ENCODE measurements at regions not wholly inside any gene's neighbourhood (a gene's known extent, or its start where the extent isn't known, plus 50 kb on each side); places are given as distances from the start of the nearest gene placed in this dataset.
"Not testable (repeated sequence)": the region's sequence is repeated elsewhere in the genome, so short reads cannot be mapped to it uniquely, and the experiment has no call there.

GRCh38 chr18:8933714-8934284 is 168.7 kb upstream of the NDUFV2 start:
- peak; percentile 81; the same call in 1 of the 2 replicates for TF ChIP-seq ZFP3 (CRISPR knock-in tag; IDR thresholded peaks at IDR 0.05)
- TF ChIP-seq CSRNP3 (CRISPR knock-in tag; IDR thresholded peaks at IDR 0.05), result no peak
- TF ChIP-seq PPARA (CRISPR knock-in tag; IDR thresholded peaks at IDR 0.05; ENCODE audit: borderline replicate concordance), result no peak
- peak; percentile 97 for TF ChIP-seq SNAI2 (CRISPR knock-in tag; IDR thresholded peaks at IDR 0.05)
- no peak for TF ChIP-seq ZC3H10 (CRISPR knock-in tag; IDR thresholded peaks at IDR 0.05)
- TF ChIP-seq GLIS3 (CRISPR knock-in tag; IDR thresholded peaks at IDR 0.05), result no peak
- no peak for TF ChIP-seq TCF4 (CRISPR knock-in tag; IDR thresholded peaks at IDR 0.05; ENCODE audit: borderline replicate concordance)
- TF ChIP-seq BACH2 (CRISPR knock-in tag; IDR thresholded peaks at IDR 0.05; ENCODE audit: borderline replicate concordance), result no peak
- TF ChIP-seq ZNF565 (CRISPR knock-in tag; conservative IDR thresholded peaks at IDR 0.05; ENCODE audit: low read depth), result no peak
- no peak; the same call in 1 of the 2 replicates for TF ChIP-seq TSHZ2 (CRISPR knock-in tag; IDR thresholded peaks at IDR 0.05)
- TF ChIP-seq PATZ1 (CRISPR knock-in tag; IDR thresholded peaks at IDR 0.05; ENCODE audit: borderline replicate concordance), result no peak
- peak; percentile 94 for TF ChIP-seq CSDC2 (CRISPR knock-in tag; IDR thresholded peaks at IDR 0.05)
- no peak for TF ChIP-seq ZNF8 (CRISPR knock-in tag; IDR thresholded peaks at IDR 0.05)
- TF ChIP-seq ISL1 (CRISPR knock-in tag; IDR thresholded peaks at IDR 0.05), result peak; percentile 63
- ATAC-seq, result no peak

GRCh38 chr18:8935346-8935745 is 167.2 kb upstream of the NDUFV2 start:
- ATAC-seq, result not testable (repeated sequence)

GRCh38 chr18:8936619-8937018 is 165.9 kb upstream of the NDUFV2 start:
- TF ChIP-seq PPARA (CRISPR knock-in tag; IDR thresholded peaks at IDR 0.05; ENCODE audit: borderline replicate concordance) (no peak), CSRNP3 (CRISPR knock-in tag; IDR thresholded peaks at IDR 0.05) (no peak), CSDC2 (CRISPR knock-in tag; IDR thresholded peaks at IDR 0.05) (no peak), CREB5 (CRISPR knock-in tag; IDR thresholded peaks at IDR 0.05; ENCODE audit: low read depth) (no peak), ZC3H10 (CRISPR knock-in tag; IDR thresholded peaks at IDR 0.05) (no peak), POU6F1 (CRISPR knock-in tag; IDR thresholded peaks at IDR 0.05; ENCODE audit: borderline replicate concordance, low read depth) (no peak), ZFP3 (CRISPR knock-in tag; IDR thresholded peaks at IDR 0.05) (no peak), TSHZ2 (CRISPR knock-in tag; IDR thresholded peaks at IDR 0.05) (no peak), BACH2 (CRISPR knock-in tag; IDR thresholded peaks at IDR 0.05; ENCODE audit: borderline replicate concordance) (no peak), ZNF565 (CRISPR knock-in tag; conservative IDR thresholded peaks at IDR 0.05; ENCODE audit: low read depth) (no peak), ESRRG (CRISPR knock-in tag; IDR thresholded peaks at IDR 0.05) (no peak), SNAI2 (CRISPR knock-in tag; IDR thresholded peaks at IDR 0.05) (no peak), GLIS3 (CRISPR knock-in tag; IDR thresholded peaks at IDR 0.05) (no peak), ISL1 (CRISPR knock-in tag; IDR thresholded peaks at IDR 0.05) (no peak), PATZ1 (CRISPR knock-in tag; IDR thresholded peaks at IDR 0.05; ENCODE audit: borderline replicate concordance) (no peak), ARNTL (CRISPR knock-in tag; IDR thresholded peaks at IDR 0.05; ENCODE audit: borderline replicate concordance, low read depth) (no peak)
- ATAC-seq, result no peak

Measured in SK-N-SH treated with all-trans-retinoic acid at 6 μM for 48 hours (cell line).